ENCODE measurements at regions not wholly inside any gene's neighbourhood (a gene's known extent, or its start where the extent isn't known, plus 50 kb on each side); places are given as distances from the start of the nearest gene placed in this dataset.

DNA sequence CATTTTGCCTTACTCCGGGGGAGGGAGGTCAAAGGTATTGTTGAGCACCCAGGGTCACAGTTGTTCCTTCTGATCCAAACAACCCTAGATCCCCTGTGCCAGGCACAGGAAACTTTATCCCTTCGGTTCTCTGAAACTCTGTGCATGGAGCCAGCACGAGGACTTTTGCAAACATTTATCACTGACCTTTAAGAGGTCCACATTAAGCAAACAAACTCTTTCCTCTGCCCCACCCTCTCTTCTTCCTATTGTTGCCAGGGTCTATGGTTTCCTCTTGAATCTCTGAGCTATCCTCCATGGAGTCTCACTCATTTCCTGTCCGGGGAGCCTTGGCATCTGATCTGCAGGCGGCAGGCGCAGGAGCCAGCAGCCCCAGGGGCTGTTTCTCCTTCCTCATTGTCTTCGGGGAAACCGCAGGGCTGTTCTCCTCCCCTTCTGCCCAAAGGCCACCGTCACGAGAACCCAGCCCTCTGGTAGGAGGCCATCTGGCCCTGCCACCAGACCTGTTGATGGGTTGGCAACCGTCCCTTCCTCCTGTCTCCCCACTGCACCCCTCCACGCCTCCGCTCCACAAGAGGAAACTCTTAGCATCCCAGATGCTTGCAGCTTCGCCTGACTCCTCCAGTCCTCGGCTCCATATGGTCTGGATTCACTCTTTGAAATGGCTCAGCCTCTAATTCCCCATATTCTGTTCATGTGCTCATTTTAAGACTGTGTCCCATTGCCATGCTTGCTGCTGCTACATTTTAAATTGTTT is 327.3 kb upstream of the NRP1 start:
- TF ChIP-seq, protein P1, sequence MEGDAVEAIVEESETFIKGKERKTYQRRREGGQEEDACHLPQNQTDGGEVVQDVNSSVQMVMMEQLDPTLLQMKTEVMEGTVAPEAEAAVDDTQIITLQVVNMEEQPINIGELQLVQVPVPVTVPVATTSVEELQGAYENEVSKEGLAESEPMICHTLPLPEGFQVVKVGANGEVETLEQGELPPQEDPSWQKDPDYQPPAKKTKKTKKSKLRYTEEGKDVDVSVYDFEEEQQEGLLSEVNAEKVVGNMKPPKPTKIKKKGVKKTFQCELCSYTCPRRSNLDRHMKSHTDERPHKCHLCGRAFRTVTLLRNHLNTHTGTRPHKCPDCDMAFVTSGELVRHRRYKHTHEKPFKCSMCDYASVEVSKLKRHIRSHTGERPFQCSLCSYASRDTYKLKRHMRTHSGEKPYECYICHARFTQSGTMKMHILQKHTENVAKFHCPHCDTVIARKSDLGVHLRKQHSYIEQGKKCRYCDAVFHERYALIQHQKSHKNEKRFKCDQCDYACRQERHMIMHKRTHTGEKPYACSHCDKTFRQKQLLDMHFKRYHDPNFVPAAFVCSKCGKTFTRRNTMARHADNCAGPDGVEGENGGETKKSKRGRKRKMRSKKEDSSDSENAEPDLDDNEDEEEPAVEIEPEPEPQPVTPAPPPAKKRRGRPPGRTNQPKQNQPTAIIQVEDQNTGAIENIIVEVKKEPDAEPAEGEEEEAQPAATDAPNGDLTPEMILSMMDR (IDR thresholded peaks at IDR 0.05) = no peak
- TF ChIP-seq ZFX (IDR thresholded peaks at IDR 0.05; ENCODE audit: borderline replicate concordance) = no peak
- no peak overlapping the region for H3K27ac ChIP-seq

DNA sequence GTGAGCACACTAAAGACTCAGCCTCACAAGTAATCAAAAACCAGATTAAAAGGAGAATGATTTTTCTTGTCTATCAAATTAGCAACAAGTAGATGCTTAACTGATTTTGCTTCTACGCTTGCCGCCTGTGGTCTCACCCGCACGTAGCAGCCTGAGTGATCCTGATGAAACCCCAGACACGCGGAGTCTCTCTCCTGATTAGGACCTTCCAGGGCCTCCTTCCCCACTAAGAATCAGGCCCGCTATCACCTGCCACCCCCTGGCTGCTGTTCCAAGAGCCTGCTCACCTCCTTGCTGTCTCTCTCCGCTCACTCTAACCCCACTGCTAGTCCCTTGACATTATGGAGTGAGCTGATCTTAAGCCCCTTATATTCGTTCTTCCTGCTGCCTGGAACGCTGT is 325.9 kb upstream of the NRP1 start:
- H3K27ac ChIP-seq = no peak overlapping the region
- TF ChIP-seq, protein P1 (IDR thresholded peaks at IDR 0.05) = no peak
- no peak for TF ChIP-seq ZFX (IDR thresholded peaks at IDR 0.05; ENCODE audit: borderline replicate concordance)

DNA sequence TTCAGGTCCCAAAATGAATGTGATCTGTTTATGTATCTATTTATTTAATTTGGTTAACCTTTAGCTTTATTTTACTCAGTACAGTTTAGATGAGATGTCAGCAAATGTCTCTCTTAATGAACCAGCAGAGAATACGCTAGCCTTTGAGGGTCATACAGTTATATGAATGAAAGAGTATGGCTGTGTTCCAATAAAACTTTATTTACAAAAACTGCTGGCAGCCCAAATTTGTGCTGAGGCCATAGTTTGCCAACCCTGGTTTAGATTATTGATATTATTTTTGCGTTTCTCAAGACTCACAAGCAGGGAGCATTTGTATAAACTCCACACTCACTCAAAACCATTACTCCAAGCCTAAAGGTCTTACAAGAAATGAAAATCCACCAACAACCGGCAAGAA is 323.4 kb upstream of the NRP1 start:
- TF ChIP-seq, protein P1 (IDR thresholded peaks at IDR 0.05) = no peak
- no peak overlapping the region for H3K27ac ChIP-seq

DNA sequence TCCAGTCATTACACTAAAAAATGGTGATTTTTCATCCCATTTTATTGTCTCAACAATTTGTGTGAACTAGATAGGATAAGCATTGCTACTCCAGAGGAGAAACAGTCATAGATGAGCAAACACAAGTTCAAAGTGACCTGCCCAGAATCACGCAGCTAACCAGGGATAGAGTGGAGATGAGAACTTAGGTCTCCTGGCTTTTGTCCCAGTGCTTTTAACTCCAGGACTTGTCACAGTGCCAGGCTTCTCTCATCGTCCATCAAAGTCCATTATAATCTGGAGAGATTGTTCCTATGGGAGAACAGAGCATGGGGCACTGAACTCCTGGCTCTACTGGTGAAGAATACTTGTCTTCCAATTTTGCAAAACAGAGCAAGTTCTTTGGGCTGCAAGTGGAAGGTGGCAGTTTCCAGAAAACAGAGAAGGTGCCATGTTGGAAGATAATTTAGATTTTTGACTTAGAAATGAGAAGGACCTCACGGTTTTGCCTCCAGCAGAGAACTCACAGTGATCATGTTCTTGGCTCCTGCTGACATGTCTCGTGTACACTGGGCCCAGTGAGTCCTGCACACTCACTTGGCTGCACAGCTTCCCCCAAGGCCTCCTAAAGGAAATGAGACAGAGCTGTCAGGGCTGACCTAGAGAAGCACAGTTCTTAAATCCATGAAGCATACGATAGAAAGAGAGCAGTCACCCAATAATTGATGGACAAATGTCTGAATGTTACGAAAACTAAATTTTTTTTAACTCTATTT is 322.9 kb upstream of the NRP1 start:
- no peak overlapping the region for H3K27ac ChIP-seq
- TF ChIP-seq ZFX (IDR thresholded peaks at IDR 0.05; ENCODE audit: borderline replicate concordance) = no peak
- TF ChIP-seq, protein P1 (IDR thresholded peaks at IDR 0.05) = no peak

DNA sequence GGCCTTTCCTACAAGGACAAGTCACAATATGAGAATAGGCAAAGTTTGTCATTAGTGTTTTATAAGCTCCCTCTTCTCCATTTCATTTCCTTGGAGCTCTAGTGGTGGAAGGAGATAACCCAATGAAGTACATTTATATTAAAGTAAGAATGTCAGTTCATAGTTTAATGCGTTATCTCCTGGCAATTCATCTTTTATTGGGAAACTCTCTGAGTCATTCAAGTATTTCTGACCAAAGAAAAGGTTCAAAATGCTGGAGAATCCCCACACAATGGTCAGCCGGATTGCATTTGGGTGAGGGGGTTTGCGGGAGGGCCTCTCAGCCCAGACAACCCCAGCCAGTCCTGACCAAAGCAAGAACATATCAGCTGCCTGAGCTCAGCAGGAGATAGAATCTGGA is 321.5 kb upstream of the NRP1 start:
- no peak for TF ChIP-seq ZFX (IDR thresholded peaks at IDR 0.05; ENCODE audit: borderline replicate concordance)
- TF ChIP-seq, protein P1 (IDR thresholded peaks at IDR 0.05) = no peak
- no peak overlapping the region for H3K27ac ChIP-seq

DNA sequence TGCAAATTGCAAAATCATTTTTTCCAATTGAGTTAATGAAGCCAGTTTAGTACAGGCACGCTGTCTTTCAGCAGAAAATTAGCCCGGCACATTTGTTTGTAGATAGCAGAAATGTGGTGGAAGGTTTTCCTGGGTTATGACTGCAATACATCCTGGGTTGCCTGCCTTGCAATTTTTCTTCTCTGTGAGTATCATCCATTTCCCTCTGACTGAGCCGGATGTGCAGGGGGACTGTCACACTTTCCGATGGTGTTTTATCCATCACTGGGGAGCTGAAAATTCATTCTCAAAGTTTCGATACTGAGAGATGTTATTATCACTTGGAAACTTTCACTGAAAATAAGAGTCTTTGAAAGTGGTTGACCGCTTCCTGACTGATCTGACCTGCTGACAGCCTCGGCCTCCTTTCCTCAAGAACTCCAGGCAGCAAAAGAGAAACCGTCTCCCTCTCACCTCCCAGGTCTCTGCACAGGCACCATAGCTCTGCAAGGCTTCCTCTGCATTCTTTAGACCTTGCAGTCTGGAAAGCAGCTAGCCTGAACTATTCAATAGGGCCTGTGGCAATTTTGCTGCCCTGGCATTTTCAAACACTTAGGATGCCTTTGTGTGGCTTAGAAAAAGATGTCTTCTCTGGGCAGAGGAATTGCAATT is 320.8 kb upstream of the NRP1 start:
- H3K27ac ChIP-seq = no peak overlapping the region
- TF ChIP-seq, protein P1 (IDR thresholded peaks at IDR 0.05) = no peak
- TF ChIP-seq ZFX (IDR thresholded peaks at IDR 0.05; ENCODE audit: borderline replicate concordance) = no peak
